ENCODE measurements at regions not wholly inside any gene's neighbourhood (a gene's known extent, or its start where the extent isn't known, plus 50 kb on each side); places are given as distances from the start of the nearest gene placed in this dataset.

DNA sequence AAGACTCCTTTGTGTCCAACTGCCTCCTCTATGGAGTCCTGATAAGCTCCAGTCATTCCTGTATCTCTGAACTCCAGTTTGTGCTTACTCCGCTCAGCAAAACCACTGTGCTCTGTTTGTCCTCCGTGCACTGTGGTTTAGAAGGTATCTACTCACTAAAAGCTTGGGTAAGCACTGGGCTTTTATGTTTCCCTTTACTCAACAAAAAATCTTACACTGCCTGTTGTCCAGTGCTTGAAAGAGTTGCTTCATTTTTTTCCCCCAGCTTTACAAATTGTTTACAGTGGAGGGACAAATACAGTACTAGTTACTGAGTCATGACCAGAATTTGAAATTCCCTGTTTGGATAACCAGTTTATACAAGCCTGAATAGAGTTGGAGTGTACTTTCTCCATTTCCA, 545.3 kb upstream of the FAT1 start:
- TF ChIP-seq, protein P1, sequence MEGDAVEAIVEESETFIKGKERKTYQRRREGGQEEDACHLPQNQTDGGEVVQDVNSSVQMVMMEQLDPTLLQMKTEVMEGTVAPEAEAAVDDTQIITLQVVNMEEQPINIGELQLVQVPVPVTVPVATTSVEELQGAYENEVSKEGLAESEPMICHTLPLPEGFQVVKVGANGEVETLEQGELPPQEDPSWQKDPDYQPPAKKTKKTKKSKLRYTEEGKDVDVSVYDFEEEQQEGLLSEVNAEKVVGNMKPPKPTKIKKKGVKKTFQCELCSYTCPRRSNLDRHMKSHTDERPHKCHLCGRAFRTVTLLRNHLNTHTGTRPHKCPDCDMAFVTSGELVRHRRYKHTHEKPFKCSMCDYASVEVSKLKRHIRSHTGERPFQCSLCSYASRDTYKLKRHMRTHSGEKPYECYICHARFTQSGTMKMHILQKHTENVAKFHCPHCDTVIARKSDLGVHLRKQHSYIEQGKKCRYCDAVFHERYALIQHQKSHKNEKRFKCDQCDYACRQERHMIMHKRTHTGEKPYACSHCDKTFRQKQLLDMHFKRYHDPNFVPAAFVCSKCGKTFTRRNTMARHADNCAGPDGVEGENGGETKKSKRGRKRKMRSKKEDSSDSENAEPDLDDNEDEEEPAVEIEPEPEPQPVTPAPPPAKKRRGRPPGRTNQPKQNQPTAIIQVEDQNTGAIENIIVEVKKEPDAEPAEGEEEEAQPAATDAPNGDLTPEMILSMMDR (IDR thresholded peaks at IDR 0.05): no peak
- TF ChIP-seq POLR2A (IDR thresholded peaks at IDR 0.05): no peak
